GM18870 (cell line): ENCODE measurements at regions not wholly inside any gene's neighbourhood (a gene's known extent, or its start where the extent isn't known, plus 50 kb on each side); places are given as distances from the start of the nearest gene placed in this dataset.

Experiments
- ATAC-seq: cut with Tn5 transposase; IDR thresholded peaks from one replicate; pipeline ENCODE4 v1.9.1; 2021; ENCODE audit warnings: moderate library complexity; ENCODE audit not compliant: unreplicated experiment

- no peak for ATAC-seq
Measured at GRCh38 chr9:100937382-100937781, 91.1 kb upstream of the PLPPR1 start.

- ATAC-seq, result no peak
Measured at GRCh38 chr9:100938507-100938906, 90.0 kb upstream of the PLPPR1 start.

DNA sequence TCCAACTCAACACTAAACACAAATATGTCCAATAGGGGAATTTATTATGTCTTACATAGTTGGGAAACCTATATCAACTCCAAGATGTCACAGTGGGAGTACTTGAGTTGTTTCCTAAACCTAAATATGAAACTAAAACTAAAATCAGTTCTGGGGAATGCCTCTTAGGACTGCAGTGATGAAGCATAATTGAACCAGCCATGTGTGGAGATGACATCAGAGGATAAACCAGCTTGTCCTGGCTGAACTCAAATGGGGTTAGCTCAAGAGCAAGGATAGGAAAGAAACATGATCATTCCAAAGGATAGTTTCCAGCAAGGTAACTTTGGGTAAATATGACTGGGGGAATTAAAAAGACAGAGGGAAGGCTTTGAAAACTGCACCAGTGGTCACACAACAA lies 88.9 kb upstream of the PLPPR1 start:
- ATAC-seq, result no peak

GRCh38 chr9:100959226-100959625 lies 69.3 kb upstream of the PLPPR1 start:
- ATAC-seq, result no peak
